ENCODE measurements at regions not wholly inside any gene's neighbourhood (a gene's known extent, or its start where the extent isn't known, plus 50 kb on each side); places are given as distances from the start of the nearest gene placed in this dataset.

GRCh38 chr18:1475867-1476266 lies 571.2 kb downstream of the ADCYAP1 start:
- no peak overlapping the region for H3K4me3 ChIP-seq (ENCODE audit: low read length)
- TF ChIP-seq CTCF (conservative IDR thresholded peaks at IDR 0.05; ENCODE audit: low read length), result no peak
- no peak for DNase-seq (ENCODE audit: low read depth)

- no peak for DNase-seq (ENCODE audit: low read depth)
- TF ChIP-seq CTCF (conservative IDR thresholded peaks at IDR 0.05; ENCODE audit: low read length), result no peak
- no peak overlapping the region for H3K4me3 ChIP-seq (ENCODE audit: low read length)
Measured at GRCh38 chr18:1480309-1480708, 575.6 kb downstream of the ADCYAP1 start.

GRCh38 chr18:1481577-1481976 lies 576.9 kb downstream of the ADCYAP1 start:
- no peak for TF ChIP-seq CTCF (conservative IDR thresholded peaks at IDR 0.05; ENCODE audit: low read length)
- no peak overlapping the region for H3K4me3 ChIP-seq (ENCODE audit: low read length)
- no peak for DNase-seq (ENCODE audit: low read depth)

GRCh38 chr18:1483385-1483784 lies 578.7 kb downstream of the ADCYAP1 start:
- DNase-seq (ENCODE audit: low read depth), result no peak
- H3K4me3 ChIP-seq (ENCODE audit: low read length), result no peak overlapping the region
- no peak for TF ChIP-seq CTCF (conservative IDR thresholded peaks at IDR 0.05; ENCODE audit: low read length)

- no peak for TF ChIP-seq CTCF (conservative IDR thresholded peaks at IDR 0.05; ENCODE audit: low read length)
- DNase-seq (ENCODE audit: low read depth), result no peak
- H3K4me3 ChIP-seq (ENCODE audit: low read length), result no peak overlapping the region
Measured at GRCh38 chr18:1487457-1487856, 582.8 kb downstream of the ADCYAP1 start.

- no peak for DNase-seq (ENCODE audit: low read depth)
- H3K4me3 ChIP-seq (ENCODE audit: low read length), result no peak overlapping the region
- TF ChIP-seq CTCF (conservative IDR thresholded peaks at IDR 0.05; ENCODE audit: low read length), result no peak
Measured at GRCh38 chr18:1488394-1488793, 583.7 kb downstream of the ADCYAP1 start.

GRCh38 chr18:1488957-1489356 lies 584.3 kb downstream of the ADCYAP1 start:
- no peak for DNase-seq (ENCODE audit: low read depth)
- no peak for TF ChIP-seq CTCF (conservative IDR thresholded peaks at IDR 0.05; ENCODE audit: low read length)
- H3K4me3 ChIP-seq (ENCODE audit: low read length), result no peak overlapping the region

Measured in AG10803 (cell line).